Prostate gland (tissue), 2 donors: ENCODE measurements at regions not wholly inside any gene's neighbourhood (a gene's known extent, or its start where the extent isn't known, plus 50 kb on each side); places are given as distances from the start of the nearest gene placed in this dataset.

Experiments used
- DNase-seq: peaks from one replicate; pipeline ENCODE4 v3.0.0-alpha.2; 2019; ENCODE audit warnings: low spot score
- H3K27ac ChIP-seq, 2 donors: fragments of 200-600 bp; sonication (generic); 2 replicates each; pipeline ENCODE4 v1.5.1; 2017 to 2019
- H3K27me3 ChIP-seq: fragments of 200-600 bp; sonication (generic); replicated peaks from 2 replicates; pipeline ENCODE4 v1.5.1; 2019; ENCODE audit not compliant: insufficient read depth
- H3K36me3 ChIP-seq, 2 donors: fragments of 200-600 bp; sonication (generic); 1 replicate in 1 of 2; 2 replicates in 1 of 2; pipeline versions ENCODE4 v1.5.1 to v1.8.1; 2017 to 2019
- H3K4me1 ChIP-seq: fragments of 200-600 bp; sonication (generic); replicated peaks from 2 replicates; pipeline ENCODE4 v1.5.1; 2019
- H3K4me3 ChIP-seq, 2 donors: fragments of 200-600 bp; sonication (generic); 2 replicates each; pipeline ENCODE4 v1.5.1; 2017 to 2019
- H3K9me3 ChIP-seq: fragments of 200-600 bp; sonication (generic); 2 replicates; pipeline ENCODE4 v1.5.1; 2017
- POLR2A ChIP-seq: fragments of 450-650 bp; IDR thresholded peaks from one replicate; pipeline ENCODE4 v1.6.1; 2016; ENCODE audit warnings: antibody characterized with exemption, mild to moderate bottlenecking
- POLR2AphosphoS5 ChIP-seq: sonication (generic); formaldehyde crosslinking; IDR thresholded peaks from one replicate; pipeline ENCODE4 v1.6.1; 2017; ENCODE audit warnings: antibody characterized with exemption
- WGBS: methylation state at CpG from one replicate; pipeline ENCODE4 v1.1.5; 2018; 5-methylcytosine and 5-hydroxymethylcytosine counted together
- intact Hi-C: fragments of 100-400 bp; cut with DNase I; formaldehyde crosslinking; loops from one replicate; pipeline ENCODE4 v1.14.2; 2022
- TF ChIP-seq, protein P1 (sequence below), 4 experiments: fragments of 200-600 bp in 2 of 4; fragments of 450-650 bp in 2 of 4; sonication (generic) in 2 of 4; IDR thresholded peaks; 1 replicate in 3 of 4; 2 replicates in 1 of 4; pipeline ENCODE4 v1.5.1; 2016 to 2019; ENCODE audit warnings: antibody characterized with exemption in 4 of 4, mild to moderate bottlenecking in 2 of 4, moderate library complexity in 2 of 4

GRCh38 chr6:12355354-12355753 is 65.2 kb downstream of the EDN1 start:
- TF ChIP-seq, protein P1, sequence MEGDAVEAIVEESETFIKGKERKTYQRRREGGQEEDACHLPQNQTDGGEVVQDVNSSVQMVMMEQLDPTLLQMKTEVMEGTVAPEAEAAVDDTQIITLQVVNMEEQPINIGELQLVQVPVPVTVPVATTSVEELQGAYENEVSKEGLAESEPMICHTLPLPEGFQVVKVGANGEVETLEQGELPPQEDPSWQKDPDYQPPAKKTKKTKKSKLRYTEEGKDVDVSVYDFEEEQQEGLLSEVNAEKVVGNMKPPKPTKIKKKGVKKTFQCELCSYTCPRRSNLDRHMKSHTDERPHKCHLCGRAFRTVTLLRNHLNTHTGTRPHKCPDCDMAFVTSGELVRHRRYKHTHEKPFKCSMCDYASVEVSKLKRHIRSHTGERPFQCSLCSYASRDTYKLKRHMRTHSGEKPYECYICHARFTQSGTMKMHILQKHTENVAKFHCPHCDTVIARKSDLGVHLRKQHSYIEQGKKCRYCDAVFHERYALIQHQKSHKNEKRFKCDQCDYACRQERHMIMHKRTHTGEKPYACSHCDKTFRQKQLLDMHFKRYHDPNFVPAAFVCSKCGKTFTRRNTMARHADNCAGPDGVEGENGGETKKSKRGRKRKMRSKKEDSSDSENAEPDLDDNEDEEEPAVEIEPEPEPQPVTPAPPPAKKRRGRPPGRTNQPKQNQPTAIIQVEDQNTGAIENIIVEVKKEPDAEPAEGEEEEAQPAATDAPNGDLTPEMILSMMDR (IDR thresholded peaks at IDR 0.05) = no peak
- no peak overlapping the region for H3K4me3 ChIP-seq
- no peaks in the 10 kb centered on the region for H3K36me3 ChIP-seq
- no peak for DNase-seq
- H3K4me1 ChIP-seq = no peaks in the 10 kb centered on the region
- intact Hi-C loops = no loop called here
- H3K9me3 ChIP-seq = no peaks in the 10 kb centered on the region
- no peak overlapping the region for H3K27ac ChIP-seq
- 93% methylated on average over 3 of the region's 3 CpGs for WGBS
- no peaks in the 10 kb centered on the region for H3K27me3 ChIP-seq

DNA sequence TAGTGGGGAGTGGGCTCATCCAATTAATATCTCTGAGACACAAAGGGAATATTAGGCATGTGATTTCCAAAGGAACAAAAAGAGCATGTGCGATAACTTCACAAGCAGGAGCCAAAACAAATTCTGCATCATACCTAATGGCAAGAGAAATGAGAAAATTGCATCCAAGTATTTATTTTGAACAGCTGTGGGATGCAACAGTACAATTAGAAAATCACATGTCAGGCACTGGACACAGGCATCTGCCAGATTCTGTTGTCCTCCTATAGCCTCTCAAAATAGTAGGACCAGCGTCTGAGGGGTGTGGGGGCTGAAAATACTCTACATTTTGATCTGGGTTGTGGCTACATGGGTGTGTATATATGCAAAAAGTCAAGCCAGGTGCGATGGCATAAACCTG is 66.3 kb downstream of the EDN1 start:
- Histone ChIP-seq H3K4me3 (no peak overlapping the region), H3K27me3 (no peaks in the 10 kb centered on the region), H3K4me1 (no peaks in the 10 kb centered on the region), H3K27ac (no peak overlapping the region), H3K9me3 (no peaks in the 10 kb centered on the region), H3K36me3 (no peaks in the 10 kb centered on the region)
- intact Hi-C loops = no loop called here
- 93% methylated on average over 3 of the region's 3 CpGs for WGBS
- no peak for TF ChIP-seq POLR2A
- TF ChIP-seq, protein P1 (IDR thresholded peaks at IDR 0.05) = no peak
- TF ChIP-seq POLR2AphosphoS5 = no peak
- DNase-seq = no peak

- TF ChIP-seq, protein P1 (IDR thresholded peaks at IDR 0.05) = no peak
- no peak for DNase-seq
- 77% methylated on average over 11 of the region's 11 CpGs for WGBS
- H3K4me1 ChIP-seq = no peaks in the 10 kb centered on the region
- H3K27me3 ChIP-seq = no peaks in the 10 kb centered on the region
- H3K9me3 ChIP-seq = no peaks in the 10 kb centered on the region
- H3K36me3 ChIP-seq = no peaks in the 10 kb centered on the region
- no peak overlapping the region for H3K4me3 ChIP-seq
- no peak overlapping the region for H3K27ac ChIP-seq
- intact Hi-C loops = no loop called here
Measured at GRCh38 chr6:12356983-12357972, 67.1 kb downstream of the EDN1 start.

DNA sequence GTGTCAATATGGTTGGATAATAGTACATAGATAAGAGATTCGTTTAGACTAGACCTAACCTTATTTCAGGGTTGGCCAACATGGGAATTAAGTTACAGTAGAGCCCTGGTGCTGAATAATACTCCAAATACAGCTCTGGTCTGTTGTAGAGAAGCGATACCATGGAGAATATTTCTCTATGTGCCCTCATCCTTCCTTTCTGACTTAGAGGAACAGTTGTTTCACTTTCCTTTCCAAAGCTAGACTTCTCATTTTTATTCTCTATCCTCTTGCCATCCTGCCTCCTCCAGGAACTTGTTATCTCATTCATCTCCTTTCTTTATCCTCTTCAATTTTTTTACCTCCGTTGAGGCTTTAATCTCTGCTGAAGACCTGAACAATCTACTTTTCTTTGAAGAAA is 68.9 kb downstream of the EDN1 start:
- Histone ChIP-seq H3K9me3 (no peaks in the 10 kb centered on the region), H3K4me3 (no peak overlapping the region), H3K36me3 (no peaks in the 10 kb centered on the region), H3K4me1 (no peaks in the 10 kb centered on the region), H3K27ac (no peak overlapping the region), H3K27me3 (no peaks in the 10 kb centered on the region)
- no peak for DNase-seq
- intact Hi-C loops = no loop called here
- WGBS = 52% methylated on average over 3 of the region's 3 CpGs
- TF ChIP-seq, protein P1 (IDR thresholded peaks at IDR 0.05) = no peak
- no peak for TF ChIP-seq POLR2AphosphoS5
- TF ChIP-seq POLR2A = no peak
